CD1c-positive myeloid dendritic cell (primary cell): ENCODE measurements at regions not wholly inside any gene's neighbourhood (a gene's known extent, or its start where the extent isn't known, plus 50 kb on each side); places are given as distances from the start of the nearest gene placed in this dataset.
"Not testable (repeated sequence)": the region's sequence is repeated elsewhere in the genome, so short reads cannot be mapped to it uniquely, and the experiment has no call there.

Source experiments
- DNase-seq: peaks from one replicate; pipeline ENCODE4 v3.0.0-alpha.2; 2016; ENCODE audit errors: extremely low spot score

GRCh38 chr17:33832262-33832661 lies 422.8 kb upstream of the CCL2 start:
- DNase-seq, result no peak

- DNase-seq, result no peak
These were observed 417.8 kb upstream of the CCL2 start for GRCh38 chr17:33837281-33837680.

- no peak for DNase-seq
These were observed 416.8 kb upstream of the CCL2 start for GRCh38 chr17:33838281-33838680.

GRCh38 chr17:33847900-33848299 lies 407.2 kb upstream of the CCL2 start:
- no peak for DNase-seq

GRCh38 chr17:33848433-33848832 lies 406.7 kb upstream of the CCL2 start:
- no peak for DNase-seq

GRCh38 chr17:33854596-33854995 lies 400.5 kb upstream of the CCL2 start:
- no peak for DNase-seq

- DNase-seq, result no peak
These were observed 397.0 kb upstream of the CCL2 start for GRCh38 chr17:33858121-33858520.

GRCh38 chr17:33858682-33859081 lies 396.4 kb upstream of the CCL2 start:
- no peak for DNase-seq

- DNase-seq, result no peak
These were observed 392.1 kb upstream of the CCL2 start for GRCh38 chr17:33862772-33863602.

- no peak for DNase-seq
These were observed 390.3 kb upstream of the CCL2 start for GRCh38 chr17:33864758-33865229.

GRCh38 chr17:33868899-33869298 lies 386.2 kb upstream of the CCL2 start:
- DNase-seq, result no peak

- DNase-seq, result no peak
These were observed 384.1 kb upstream of the CCL2 start for GRCh38 chr17:33870936-33871335.

- no peak for DNase-seq
These were observed 383.2 kb upstream of the CCL2 start for GRCh38 chr17:33871720-33872540.

- no peak for DNase-seq
These were observed 381.9 kb upstream of the CCL2 start for GRCh38 chr17:33873201-33873617.

- peak; percentile 19 for DNase-seq
These were observed 380.4 kb upstream of the CCL2 start for GRCh38 chr17:33874617-33875060.

GRCh38 chr17:33875973-33876372 lies 379.1 kb upstream of the CCL2 start:
- no peak for DNase-seq

GRCh38 chr17:33882273-33882672 lies 372.8 kb upstream of the CCL2 start:
- not testable (repeated sequence) for DNase-seq

GRCh38 chr17:33882677-33883076 lies 372.4 kb upstream of the CCL2 start:
- DNase-seq, result not testable (repeated sequence)

- no peak for DNase-seq
These were observed 366.6 kb upstream of the CCL2 start for GRCh38 chr17:33888455-33888854.

- no peak for DNase-seq
These were observed 366.0 kb upstream of the CCL2 start for GRCh38 chr17:33889040-33889439.

GRCh38 chr17:33889766-33890165 lies 365.3 kb upstream of the CCL2 start:
- no peak for DNase-seq

GRCh38 chr17:33892717-33893591 lies 362.1 kb upstream of the CCL2 start:
- DNase-seq, result no peak
